K562 (cell line): ENCODE measurements at regions not wholly inside any gene's neighbourhood (a gene's known extent, or its start where the extent isn't known, plus 50 kb on each side); places are given as distances from the start of the nearest gene placed in this dataset.

Experiments
- ATAC-seq: fragments of 200-7000 bp; cut with Tn5 transposase; 3 replicates; pipeline ENCODE4 v1.9.1; 2020; ENCODE audit warnings: moderate library complexity
- BruUV-seq: library from RNA; stranded (reverse); fragments of 400-500 nt; replicated peaks from 2 replicates; lab custom pipeline; 2021; lab: Mats Ljungman, UMichigan
- CTCF ChIA-PET: fragments of 300-600 bp; formaldehyde crosslinking; extraction: SDS; loops from one replicate; lab custom pipeline; 2021; ENCODE audit warnings: low intra/inter-chr PET ratio; lab: Yijun Ruan, JAX
- POLR2A ChIA-PET: fragments of 300-600, 350-650 bp; sonication (Branson Sonifier 250); formaldehyde crosslinking; extraction: SDS; loops from one replicate; lab custom pipeline; 2021; ENCODE audit warnings: antibody characterized with exemption, inconsistent platforms; lab: Yijun Ruan, JAX
- DNase-seq, 4 experiments: peaks; one replicate each; pipeline versions ENCODE4 v3.0.0 to v3.0.0-alpha.2; 2011 to 2018; ENCODE audit warnings: low spot score in 3 of 4, mixed read lengths in 3 of 4; ENCODE audit errors: extremely low read depth in 1 of 4
- FAIRE-seq: peaks from 2 replicates; lab custom pipeline; 2011; peaks lifted over from hg19 to GRCh38; lab: Jason Lieb, UNC
- H2AFZ ChIP-seq: 2 replicates; pipeline ENCODE4 v1.6.0; 2011; ENCODE audit warnings: low read depth, low read length, control low read depth, inconsistent platforms
- H3K27ac ChIP-seq: fragments of 200-600 bp; 3 replicates; pipeline ENCODE4 v1.8.0; 2011; ENCODE audit warnings: low read depth, mild to moderate bottlenecking, control low read depth, inconsistent platforms, low read length, moderate library complexity, mixed read lengths; ENCODE audit errors: extremely low read depth
- H3K27me3 ChIP-seq, 2 experiments: fragments of 300-600 bp in 1 of 2; 2 replicates in 1 of 2; 3 replicates in 1 of 2; pipeline versions ENCODE4 v1.6.0 to v1.8.0; 2011; ENCODE audit warnings: inconsistent platforms in 2 of 2, low read length in 2 of 2, mild to moderate bottlenecking in 1 of 2, mixed read lengths in 1 of 2, moderate library complexity in 1 of 2; ENCODE audit not compliant: control insufficient read depth in 2 of 2, insufficient read depth in 2 of 2
- H3K36me3 ChIP-seq: fragments of 300-600 bp; 3 replicates; pipeline ENCODE4 v1.8.0; 2011; ENCODE audit warnings: mild to moderate bottlenecking, low read length, inconsistent platforms; ENCODE audit not compliant: control insufficient read depth, insufficient read depth
- H3K4me1 ChIP-seq, 2 experiments: fragments of 200-600 bp in 1 of 2; replicated peaks in 1 of 2; 2 replicates in 1 of 2; 3 replicates in 1 of 2; pipeline versions ENCODE4 v1.5.1 to v1.8.0; 2011; ENCODE audit warnings: inconsistent platforms in 2 of 2, low read length in 2 of 2, mild to moderate bottlenecking in 1 of 2, mixed read lengths in 1 of 2, moderate library complexity in 1 of 2; ENCODE audit not compliant: control insufficient read depth in 2 of 2, insufficient read depth in 2 of 2
- H3K4me2 ChIP-seq: 2 replicates; pipeline ENCODE4 v1.6.1; 2011; ENCODE audit warnings: low read length, control low read depth, inconsistent platforms, mixed read lengths; ENCODE audit not compliant: insufficient read depth
- H3K4me3 ChIP-seq: fragments of 200-600 bp; sonication (generic), shearing (Covaris generic); 2 replicates; pipeline ENCODE4 v1.5.1; 2016; ENCODE audit warnings: control low read depth, inconsistent platforms
- H3K79me2 ChIP-seq: fragments of 200-600 bp; 3 replicates; pipeline ENCODE4 v1.8.0; 2011; ENCODE audit warnings: low read length, inconsistent platforms; ENCODE audit not compliant: control insufficient read depth, insufficient read depth
- H3K9ac ChIP-seq, 2 experiments: 2 replicates each; pipeline versions ENCODE4 v1.6.0 to v1.6.1; 2011; ENCODE audit warnings: low read depth in 2 of 2, low read length in 2 of 2, control low read depth in 1 of 2, inconsistent platforms in 1 of 2, mild to moderate bottlenecking in 1 of 2, mixed read lengths in 1 of 2; ENCODE audit not compliant: insufficient read depth in 1 of 2
- H3K9me1 ChIP-seq: one replicate; pipeline ENCODE4 v1.6.0; 2011; ENCODE audit warnings: inconsistent platforms, mild to moderate bottlenecking, low read length, moderate library complexity; ENCODE audit not compliant: control insufficient read depth, insufficient read depth
- H3K9me3 ChIP-seq: replicated peaks from 2 replicates; pipeline ENCODE4 v1.5.1; 2011; ENCODE audit warnings: low read depth, low read length, inconsistent platforms; ENCODE audit not compliant: control insufficient read depth, insufficient read depth
- H4K20me1 ChIP-seq: replicated peaks from 2 replicates; pipeline ENCODE4 v1.6.1; 2011; ENCODE audit warnings: low read length, inconsistent platforms, mixed read lengths; ENCODE audit not compliant: control insufficient read depth, insufficient read depth
- CLOCK ChIP-seq: fragments of 250-450 bp; sonication (Bioruptor Pico); IDR thresholded peaks from 2 replicates; pipeline ENCODE4 v1.4.0; 2020; ENCODE audit warnings: mild to moderate bottlenecking, moderate library complexity, borderline replicate concordance
- ETS2 ChIP-seq: IDR thresholded peaks from 2 replicates; pipeline ENCODE4 v1.6.1; 2016; ENCODE audit warnings: borderline replicate concordance, missing genetic modification characterization, mild to moderate bottlenecking, moderate library complexity, missing compliant biosample characterization; ENCODE audit not compliant: poor library complexity, severe bottlenecking
- MAFG ChIP-seq: fragments of 450-650 bp; conservative IDR thresholded peaks from 2 replicates; pipeline ENCODE4 v1.6.1; 2016; ENCODE audit warnings: missing genetic modification characterization, missing compliant biosample characterization
- MEF2A ChIP-seq: IDR thresholded peaks from 2 replicates; pipeline ENCODE4 v1.6.1; 2011; ENCODE audit warnings: low read depth, mild to moderate bottlenecking, low read length, moderate library complexity; ENCODE audit not compliant: control insufficient read depth
- MTA1 ChIP-seq: fragments of 450-650 bp; IDR thresholded peaks from 2 replicates; pipeline ENCODE4 v1.6.1; 2017; ENCODE audit warnings: borderline replicate concordance
- NEUROD1 ChIP-seq: fragments of 150-350 bp; IDR thresholded peaks from 2 replicates; pipeline ENCODE4 v1.6.1; 2014; ENCODE audit warnings: borderline replicate concordance, low read length, low read depth; ENCODE audit not compliant: partially characterized antibody
- NUFIP1 ChIP-seq: fragments of 450-650 bp; IDR thresholded peaks from 2 replicates; pipeline ENCODE4 v1.6.1; 2018; ENCODE audit not compliant: partially characterized antibody
- PHB2 ChIP-seq: fragments of 450-650 bp; IDR thresholded peaks from 2 replicates; pipeline ENCODE4 v1.6.1; 2017; ENCODE audit warnings: low read depth
- TAF15 ChIP-seq: fragments of 200-400 bp; formaldehyde crosslinking; IDR thresholded peaks from 2 replicates; pipeline ENCODE4 v1.6.1; 2017; ENCODE audit warnings: mild to moderate bottlenecking, low read depth, low read length, moderate library complexity
- TCF3 ChIP-seq: sonication (generic); formaldehyde crosslinking; IDR thresholded peaks from 2 replicates; pipeline ENCODE4 v1.4.0; 2020; ENCODE audit warnings: mild to moderate bottlenecking, missing genetic modification reagents
- TSC22D4 ChIP-seq: fragments of 450-650 bp; IDR thresholded peaks from 2 replicates; pipeline ENCODE4 v1.6.1; 2016; ENCODE audit warnings: missing genetic modification characterization, missing biosample characterization, control low read depth
- ZNF165 ChIP-seq: fragments of 250-450 bp; sonication (Bioruptor Pico); IDR thresholded peaks from 2 replicates; pipeline ENCODE4 v1.4.0; 2020; ENCODE audit warnings: borderline replicate concordance
- ZNF282 ChIP-seq: sonication (generic); formaldehyde crosslinking; IDR thresholded peaks from 2 replicates; pipeline ENCODE4 v1.8.1; 2023; ENCODE audit warnings: missing genetic modification reagents
- ZNF41 ChIP-seq: fragments of 250-450 bp; sonication (Bioruptor Pico); conservative IDR thresholded peaks from 2 replicates; pipeline ENCODE4 v1.4.0; 2020; ENCODE audit warnings: mild to moderate bottlenecking
- ZNF668 ChIP-seq: fragments of 250-450 bp; sonication (Bioruptor Pico); IDR thresholded peaks from 2 replicates; pipeline ENCODE4 v1.8.0; 2022; ENCODE audit warnings: mild to moderate bottlenecking, inconsistent platforms
- WGBS: fragments of 100-300 bp; shearing (Covaris generic); methylation state at CpG from one replicate; pipeline ENCODE4 v1.1.6; 2016; ENCODE audit warnings: low coverage, mixed read lengths; ENCODE audit not compliant: insufficient coverage; ENCODE audit errors: missing lambda C conversion rate; 5-methylcytosine and 5-hydroxymethylcytosine counted together
- in situ Hi-C: fragments of 300-500 bp; cut with MboI; formaldehyde crosslinking; loops from 4 replicates; pipeline ENCODE4 v1.15.0; 2018; ENCODE audit warnings: inconsistent platforms, mixed read lengths
- intact Hi-C: fragments of 100-400 bp; cut with micrococcal nuclease; formaldehyde crosslinking; loops from 2 replicates; pipeline ENCODE4 v1.14.2; 2022

GRCh38 chr1:208503787-208504186 lies 259.6 kb upstream of the PLXNA2 start:
- Histone ChIP-seq H3K9me1 (no peaks in the 10 kb centered on the region), H3K27ac (no peak overlapping the region), H3K27me3 (no peaks in the 10 kb centered on the region; a peak in 1 of 5 replicates), H4K20me1 (no peaks in the 10 kb centered on the region), H3K9me3 (no peaks in the 10 kb centered on the region), H3K36me3 (no peaks in the 10 kb centered on the region), H3K4me2 (no peak overlapping the region), H3K4me1 (no peaks in the 10 kb centered on the region), H3K9ac (no peak overlapping the region), H2AFZ (no peak overlapping the region), H3K4me3 (no peak overlapping the region), H3K79me2 (no peaks in the 10 kb centered on the region)
- in situ Hi-C loops (no loop called here), intact Hi-C loops (no loop called here)
- DNase-seq (no peak), FAIRE-seq (no peak), ATAC-seq (no peak)
- WGBS = 0% methylated on average over 8 of the region's 8 CpGs
- ChIA-PET CTCF (no interaction called here), POLR2A (no interaction called here)
- BruUV-seq = no TSS peak
- TF ChIP-seq MAFG (tag) (no peak), NUFIP1 (no peak), MTA1 (no peak), ZNF41 (no peak), ZNF165 (CRISPR knock-in tag) (no peak), ZNF668 (CRISPR knock-in tag) (no peak)

GRCh38 chr1:208506812-208507211 lies 262.6 kb upstream of the PLXNA2 start:
- 7% methylated on average over 2 of the region's 2 CpGs for WGBS
- TF ChIP-seq CLOCK (no peak), ZNF282 (CRISPR knock-in tag) (no peak), PHB2 (no peak), TCF3 (CRISPR knock-in tag) (no peak), TSC22D4 (no peak), TAF15 (no peak), ETS2 (tag) (no peak), MEF2A (no peak), NEUROD1 (no peak)
- TF ChIP-seq, all 486 proteins: peak for 0
- Histone ChIP-seq H3K79me2 (no peaks in the 10 kb centered on the region), H3K27me3 (no peaks in the 10 kb centered on the region; a peak in 1 of 5 replicates), H3K4me1 (no peaks in the 10 kb centered on the region), H4K20me1 (no peaks in the 10 kb centered on the region), H3K4me2 (no peak overlapping the region), H3K27ac (no peak overlapping the region), H3K9me3 (no peaks in the 10 kb centered on the region), H3K9me1 (no peaks in the 10 kb centered on the region), H3K4me3 (no peak overlapping the region), H2AFZ (no peak overlapping the region), H3K36me3 (no peaks in the 10 kb centered on the region), H3K9ac (no peak overlapping the region)
- in situ Hi-C loops (no loop called here), intact Hi-C loops (no loop called here)
- DNase-seq = no peak
- no peak for ATAC-seq
- no peak for FAIRE-seq
- ChIA-PET CTCF (no interaction called here), POLR2A (no interaction called here)
- BruUV-seq = no TSS peak
